Endothelial cell (in vitro differentiated cells): ENCODE measurements at regions not wholly inside any gene's neighbourhood (a gene's known extent, or its start where the extent isn't known, plus 50 kb on each side); places are given as distances from the start of the nearest gene placed in this dataset.
A peak's percentile ranks its signal among the peaks of the same experiment; 100 is the strongest.

Experiments
- DNase-seq: peaks from one replicate; pipeline ENCODE4 v3.0.0; 2021; ENCODE audit warnings: low spot score
- H3K27ac Mint-ChIP-seq: one replicate; pipeline ENCODE4 v1.8.0; 2021; ENCODE audit warnings: mixed read lengths, inconsistent platforms; ENCODE audit not compliant: unreplicated experiment
- H3K27me3 Mint-ChIP-seq: one replicate; pipeline ENCODE4 v1.8.0; 2021; ENCODE audit warnings: mild to moderate bottlenecking, moderate library complexity, mixed read lengths, inconsistent platforms; ENCODE audit not compliant: unreplicated experiment
- H3K36me3 Mint-ChIP-seq: one replicate; pipeline ENCODE4 v1.8.0; 2021; ENCODE audit warnings: mild to moderate bottlenecking, low read depth, mixed read lengths, inconsistent platforms; ENCODE audit not compliant: unreplicated experiment
- H3K4me1 Mint-ChIP-seq: one replicate; pipeline ENCODE4 v1.8.0; 2021; ENCODE audit warnings: mild to moderate bottlenecking, mixed read lengths, inconsistent platforms; ENCODE audit not compliant: unreplicated experiment
- H3K4me3 Mint-ChIP-seq: one replicate; pipeline ENCODE4 v1.8.0; 2021; ENCODE audit warnings: mild to moderate bottlenecking, mixed read lengths, inconsistent platforms; ENCODE audit not compliant: unreplicated experiment
- H3K9me3 Mint-ChIP-seq: one replicate; pipeline ENCODE4 v1.8.0; 2021; ENCODE audit warnings: mixed read lengths, inconsistent platforms; ENCODE audit not compliant: unreplicated experiment
- TF ChIP-seq, protein P1 (sequence below): fragments of 200-600 bp; sonication (generic); IDR thresholded peaks from one replicate; pipeline ENCODE4 v1.5.0; 2021; ENCODE audit warnings: antibody characterized with exemption; ENCODE audit not compliant: unreplicated experiment

GRCh38 chr11:87739766-87740165, 435.5 kb downstream of the RAB38 start:
- H3K36me3 Mint-ChIP-seq = no peaks in the 10 kb centered on the region
- peaks cover 20% of the 10 kb centered on the region for H3K4me1 Mint-ChIP-seq
- H3K27ac Mint-ChIP-seq = no peak overlapping the region
- no peak for DNase-seq
- H3K9me3 Mint-ChIP-seq = no peaks in the 10 kb centered on the region
- H3K27me3 Mint-ChIP-seq = no peaks in the 10 kb centered on the region
- no peak overlapping the region for H3K4me3 Mint-ChIP-seq
- TF ChIP-seq, protein P1, sequence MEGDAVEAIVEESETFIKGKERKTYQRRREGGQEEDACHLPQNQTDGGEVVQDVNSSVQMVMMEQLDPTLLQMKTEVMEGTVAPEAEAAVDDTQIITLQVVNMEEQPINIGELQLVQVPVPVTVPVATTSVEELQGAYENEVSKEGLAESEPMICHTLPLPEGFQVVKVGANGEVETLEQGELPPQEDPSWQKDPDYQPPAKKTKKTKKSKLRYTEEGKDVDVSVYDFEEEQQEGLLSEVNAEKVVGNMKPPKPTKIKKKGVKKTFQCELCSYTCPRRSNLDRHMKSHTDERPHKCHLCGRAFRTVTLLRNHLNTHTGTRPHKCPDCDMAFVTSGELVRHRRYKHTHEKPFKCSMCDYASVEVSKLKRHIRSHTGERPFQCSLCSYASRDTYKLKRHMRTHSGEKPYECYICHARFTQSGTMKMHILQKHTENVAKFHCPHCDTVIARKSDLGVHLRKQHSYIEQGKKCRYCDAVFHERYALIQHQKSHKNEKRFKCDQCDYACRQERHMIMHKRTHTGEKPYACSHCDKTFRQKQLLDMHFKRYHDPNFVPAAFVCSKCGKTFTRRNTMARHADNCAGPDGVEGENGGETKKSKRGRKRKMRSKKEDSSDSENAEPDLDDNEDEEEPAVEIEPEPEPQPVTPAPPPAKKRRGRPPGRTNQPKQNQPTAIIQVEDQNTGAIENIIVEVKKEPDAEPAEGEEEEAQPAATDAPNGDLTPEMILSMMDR = no peak

GRCh38 chr11:87739261-87739660, 436.0 kb downstream of the RAB38 start:
- H3K4me3 Mint-ChIP-seq = no peak overlapping the region
- no peaks in the 10 kb centered on the region for H3K9me3 Mint-ChIP-seq
- TF ChIP-seq, protein P1 = no peak
- peak overlapping the region; percentile 5 for H3K27ac Mint-ChIP-seq
- H3K36me3 Mint-ChIP-seq = no peaks in the 10 kb centered on the region
- no peaks in the 10 kb centered on the region for H3K27me3 Mint-ChIP-seq
- H3K4me1 Mint-ChIP-seq = peaks cover 20% of the 10 kb centered on the region
- DNase-seq = no peak

DNA sequence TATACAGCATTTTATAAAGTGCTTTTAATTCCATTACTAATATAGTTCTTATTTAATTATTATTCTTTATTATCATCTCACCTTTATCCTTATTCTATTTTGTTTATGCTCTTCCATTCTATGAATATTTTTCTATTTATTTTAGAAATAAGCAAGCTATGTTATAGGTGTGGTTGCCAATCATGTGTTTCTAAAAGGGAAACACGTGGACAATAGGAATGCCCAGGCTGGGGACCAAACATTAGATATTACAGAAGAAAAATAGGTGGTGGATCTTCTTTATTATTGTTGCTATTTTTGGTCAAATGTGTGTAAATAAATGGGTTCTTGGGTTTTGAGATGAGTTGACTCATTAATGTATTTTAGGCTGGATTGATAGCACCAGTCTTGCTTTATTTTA, 438.3 kb downstream of the RAB38 start:
- TF ChIP-seq, protein P1 = no peak
- Mint-ChIP-seq H3K27ac (no peak overlapping the region), H3K4me3 (no peak overlapping the region), H3K4me1 (peaks cover 20% of the 10 kb centered on the region), H3K27me3 (no peaks in the 10 kb centered on the region), H3K9me3 (no peaks in the 10 kb centered on the region), H3K36me3 (no peaks in the 10 kb centered on the region)
- DNase-seq = no peak

- Mint-ChIP-seq H3K27ac (no peak overlapping the region), H3K4me3 (no peak overlapping the region), H3K36me3 (no peaks in the 10 kb centered on the region), H3K9me3 (no peaks in the 10 kb centered on the region), H3K27me3 (no peaks in the 10 kb centered on the region), H3K4me1 (peaks cover 3% of the 10 kb centered on the region)
- TF ChIP-seq, protein P1 = no peak
- DNase-seq = no peak
These were observed 448.7 kb downstream of the RAB38 start for GRCh38 chr11:87726506-87726905.

- Mint-ChIP-seq H3K36me3 (no peaks in the 10 kb centered on the region), H3K4me1 (peaks cover 3% of the 10 kb centered on the region), H3K27ac (no peak overlapping the region), H3K4me3 (no peak overlapping the region), H3K9me3 (no peaks in the 10 kb centered on the region), H3K27me3 (peaks cover 1% of the 10 kb centered on the region)
- TF ChIP-seq, protein P1 = no peak
- DNase-seq = no peak
These were observed 450.9 kb downstream of the RAB38 start for GRCh38 chr11:87724358-87724757.
